SK-N-SH (cell line): ENCODE measurements at regions not wholly inside any gene's neighbourhood (a gene's known extent, or its start where the extent isn't known, plus 50 kb on each side); places are given as distances from the start of the nearest gene placed in this dataset.

Source experiments
- CTCF ChIA-PET: fragments of 300-600, 350-600 bp; formaldehyde crosslinking; extraction: SDS; loops from one replicate; lab custom pipeline; 2021; lab: Yijun Ruan, JAX
- POLR2A ChIA-PET: fragments of 350-600 bp; sonication (Branson Sonifier 250); formaldehyde crosslinking; extraction: SDS; loops from one replicate; lab custom pipeline; 2020; ENCODE audit warnings: antibody characterized with exemption, inconsistent platforms; lab: Yijun Ruan, JAX
- DNase-seq: peaks from one replicate; pipeline ENCODE4 v3.0.0; 2012
- H2AFZ ChIP-seq: fragments of 200-600 bp; sonication (generic); 2 replicates; pipeline ENCODE4 v1.8.1; 2016; ENCODE audit warnings: antibody characterized with exemption, mild to moderate bottlenecking, low read depth
- H3F3A ChIP-seq: fragments of 200-600 bp; sonication (generic); replicated peaks from 2 replicates; pipeline ENCODE3; 2016; ENCODE audit warnings: antibody characterized with exemption, mild to moderate bottlenecking; ENCODE audit not compliant: insufficient read depth
- H3K27ac ChIP-seq, 2 experiments: fragments of 200-500 bp in 1 of 2; fragments of 200-600 bp in 1 of 2; sonication (Bioruptor generic) in 1 of 2; sonication (generic), shearing (Covaris generic) in 1 of 2; 2 replicates each; pipeline versions ENCODE4 v1.5.1 to v1.6.1; 2014 to 2016; ENCODE audit warnings: low read depth in 2 of 2, inconsistent platforms in 1 of 2, low read length in 1 of 2, mild to moderate bottlenecking in 1 of 2, mixed read lengths in 1 of 2
- H3K27me3 ChIP-seq: fragments of 200-600 bp; sonication (generic), shearing (Covaris generic); 2 replicates; pipeline ENCODE4 v1.6.1; 2016; ENCODE audit warnings: mixed run types; ENCODE audit not compliant: insufficient read depth
- H3K36me3 ChIP-seq, 2 experiments: fragments of 200-500 bp in 1 of 2; fragments of 200-600 bp in 1 of 2; sonication (Bioruptor generic) in 1 of 2; sonication (generic) in 1 of 2; replicated peaks in 1 of 2; 2 replicates each; pipeline versions ENCODE3 to v1.5.1; 2014 to 2016; ENCODE audit warnings: low read length in 1 of 2, mild to moderate bottlenecking in 1 of 2; ENCODE audit not compliant: insufficient read depth in 2 of 2, control insufficient read depth in 1 of 2
- H3K4me1 ChIP-seq, 2 experiments: fragments of 200-500 bp in 1 of 2; fragments of 200-600 bp in 1 of 2; sonication (Bioruptor generic) in 1 of 2; sonication (generic), shearing (Covaris generic) in 1 of 2; 2 replicates each; pipeline versions ENCODE4 v1.5.1 to v1.6.1; 2014 to 2016; ENCODE audit warnings: low read depth in 1 of 2, low read length in 1 of 2, mixed run types in 1 of 2; ENCODE audit not compliant: insufficient read depth in 2 of 2, control insufficient read depth in 1 of 2
- H3K4me2 ChIP-seq: fragments of 200-600 bp; sonication (generic), shearing (Covaris generic); 2 replicates; pipeline ENCODE4 v1.6.1; 2017; ENCODE audit warnings: mixed run types
- H3K4me3 ChIP-seq, 2 experiments: fragments of 200-500 bp in 1 of 2; fragments of 200-600 bp in 1 of 2; sonication (Bioruptor generic) in 1 of 2; sonication (generic), shearing (Covaris generic) in 1 of 2; 2 replicates each; pipeline versions ENCODE4 v1.5.1 to v1.8.1; 2014 to 2016; ENCODE audit warnings: low read depth in 2 of 2, inconsistent platforms in 1 of 2, low read length in 1 of 2, mild to moderate bottlenecking in 1 of 2, mixed read lengths in 1 of 2, moderate library complexity in 1 of 2
- H3K79me2 ChIP-seq: fragments of 200-600 bp; sonication (generic); 2 replicates; pipeline ENCODE4 v1.8.1; 2017; ENCODE audit warnings: mild to moderate bottlenecking; ENCODE audit not compliant: insufficient read depth
- H3K9ac ChIP-seq: fragments of 200-600 bp; sonication (generic); 2 replicates; pipeline ENCODE4 v1.6.1; 2017; ENCODE audit warnings: mixed run types
- H3K9me2 ChIP-seq: fragments of 200-600 bp; sonication (generic); 2 replicates; pipeline ENCODE4 v1.6.1; 2017; ENCODE audit warnings: mixed run types
- H3K9me3 ChIP-seq: fragments of 200-600 bp; sonication (generic); 2 replicates; pipeline ENCODE4 v1.6.1; 2017; ENCODE audit warnings: mixed run types, mild to moderate bottlenecking, moderate library complexity
- H4K20me1 ChIP-seq: fragments of 200-600 bp; sonication (generic); 2 replicates; pipeline ENCODE4 v1.6.1; 2017; ENCODE audit warnings: mild to moderate bottlenecking, mixed run types; ENCODE audit not compliant: insufficient read depth
- CHD2 ChIP-seq: fragments of 150-350 bp; IDR thresholded peaks from 2 replicates; pipeline ENCODE4 v1.6.1; 2018; ENCODE audit warnings: low read length; ENCODE audit not compliant: partially characterized antibody
- ELF1 ChIP-seq: IDR thresholded peaks from 2 replicates; pipeline ENCODE4 v1.4.0; 2012
- EP300 ChIP-seq, 2 experiments: IDR thresholded peaks; 2 replicates each; pipeline versions ENCODE4 v1.4.0 to v1.6.1; 2012; ENCODE audit warnings: borderline replicate concordance in 1 of 2, low read depth in 1 of 2, low read length in 1 of 2
- EZH2phosphoT487 ChIP-seq: fragments of 200-600 bp; sonication (generic); IDR thresholded peaks from 2 replicates; pipeline ENCODE4 v1.6.1; 2017; ENCODE audit warnings: low read depth, mixed run types, mild to moderate bottlenecking, antibody characterized with exemption, moderate library complexity, borderline replicate concordance
- IRF3 ChIP-seq: fragments of 150-350 bp; IDR thresholded peaks from 2 replicates; pipeline ENCODE4 v1.6.1; 2016; ENCODE audit warnings: mild to moderate bottlenecking, low read depth, low read length
- MAX ChIP-seq: IDR thresholded peaks from 2 replicates; pipeline ENCODE4 v1.4.0; 2012; ENCODE audit warnings: low read depth
- MEF2A ChIP-seq: IDR thresholded peaks from 2 replicates; pipeline ENCODE4 v1.4.0; 2012; ENCODE audit warnings: low read depth, borderline replicate concordance
- NFIC ChIP-seq: IDR thresholded peaks from 2 replicates; pipeline ENCODE4 v1.4.0; 2012; ENCODE audit warnings: borderline replicate concordance
- PBX3 ChIP-seq: IDR thresholded peaks from 2 replicates; pipeline ENCODE4; 2012
- POLR2AphosphoS5 ChIP-seq: IDR thresholded peaks from 2 replicates; pipeline ENCODE4 v1.6.1; 2012; ENCODE audit warnings: low read depth, low read length
- RCOR1 ChIP-seq: fragments of 150-350 bp; IDR thresholded peaks from 2 replicates; pipeline ENCODE4 v1.6.1; 2017; ENCODE audit warnings: antibody characterized with exemption, low read length
- RXRA ChIP-seq: IDR thresholded peaks from 2 replicates; pipeline ENCODE4 v1.4.0; 2012; ENCODE audit warnings: low read depth, mild to moderate bottlenecking, borderline replicate concordance
- SIN3A ChIP-seq: IDR thresholded peaks from 2 replicates; pipeline ENCODE4 v1.6.1; 2012; ENCODE audit warnings: low read depth, mild to moderate bottlenecking, low read length, moderate library complexity, borderline replicate concordance
- TAF1 ChIP-seq: IDR thresholded peaks from 2 replicates; pipeline ENCODE4 v1.6.1; 2012; ENCODE audit warnings: low read depth, mild to moderate bottlenecking, low read length, moderate library complexity, borderline replicate concordance
- TCF12 ChIP-seq: IDR thresholded peaks from 2 replicates; pipeline ENCODE4 v1.4.0; 2012
- TEAD4 ChIP-seq: IDR thresholded peaks from 2 replicates; pipeline ENCODE4 v1.4.0; 2012; ENCODE audit warnings: mild to moderate bottlenecking, borderline replicate concordance; ENCODE audit not compliant: insufficient read depth
- USF1 ChIP-seq: IDR thresholded peaks from 2 replicates; pipeline ENCODE4 v1.4.0; 2012; ENCODE audit warnings: low read depth, borderline replicate concordance
- USF2 ChIP-seq: fragments of 150-350 bp; IDR thresholded peaks from 2 replicates; pipeline ENCODE4 v1.6.1; 2017; ENCODE audit warnings: antibody characterized with exemption, low read length, low read depth, borderline replicate concordance
- WGBS: methylation state at CpG from one replicate; pipeline ENCODE4 v1.1.6; 2017; ENCODE audit warnings: low lambda C conversion rate; 5-methylcytosine and 5-hydroxymethylcytosine counted together

GRCh38 chr12:24081606-24082005 lies 132.1 kb upstream of the SOX5 start:
- Histone ChIP-seq H3K4me1 (no peaks in the 10 kb centered on the region; a peak in 1 of 4 replicates), H3F3A (no peaks in the 10 kb centered on the region), H3K36me3 (no peaks in the 10 kb centered on the region), H3K4me2 (no peak overlapping the region), H3K9me2 (no peaks in the 10 kb centered on the region), H3K27me3 (no peaks in the 10 kb centered on the region), H3K9me3 (no peaks in the 10 kb centered on the region), H4K20me1 (no peaks in the 10 kb centered on the region), H3K4me3 (no peak overlapping the region), H3K79me2 (no peaks in the 10 kb centered on the region), H3K9ac (no peak overlapping the region), H3K27ac (no peak overlapping the region), H2AFZ (no peak overlapping the region)
- no peak for TF ChIP-seq USF1
- no peak for TF ChIP-seq USF2
- TF ChIP-seq MEF2A = no peak
- no peak for TF ChIP-seq NFIC
- TF ChIP-seq ELF1 = no peak
- WGBS = 41% methylated on average over 7 of the region's 7 CpGs
- POLR2A ChIA-PET = no interaction called here
- DNase-seq = no peak
- CTCF ChIA-PET = no interaction called here

- Histone ChIP-seq H3K9me2 (no peaks in the 10 kb centered on the region), H3K9me3 (no peaks in the 10 kb centered on the region), H3K27me3 (no peaks in the 10 kb centered on the region), H2AFZ (no peak overlapping the region), H3K4me3 (no peak overlapping the region), H3F3A (no peaks in the 10 kb centered on the region), H4K20me1 (no peaks in the 10 kb centered on the region), H3K4me1 (no peaks in the 10 kb centered on the region; a peak in 1 of 4 replicates), H3K9ac (no peak overlapping the region), H3K4me2 (no peak overlapping the region), H3K79me2 (no peaks in the 10 kb centered on the region), H3K27ac (no peak overlapping the region), H3K36me3 (no peaks in the 10 kb centered on the region)
- DNase-seq = no peak
- 36% methylated on average over 4 of the region's 4 CpGs for WGBS
- peak; percentile 72 for TF ChIP-seq PBX3
- 0 out of 2 replicates have a peak, but pooled peaks have one; percentile 19 for TF ChIP-seq POLR2AphosphoS5
- 0 out of 2 replicates have a peak, but pooled peaks have one; percentile 12 for TF ChIP-seq TEAD4
- TF ChIP-seq NFIC = peak; percentile 16; the same call in 1 of the 2 replicates
- 0 out of 4 replicates have a peak, but pooled peaks of 1 of the 2 experiments have one; percentile 26 for TF ChIP-seq EP300 (IDR thresholded peaks at IDR 0.05; ENCODE audit: borderline replicate concordance in 1 of 2, low read depth in 1 of 2, low read length in 1 of 2)
- TF ChIP-seq SIN3A = no peak
- no peak for TF ChIP-seq TAF1
- peak; percentile 69 for TF ChIP-seq TCF12
- no peak for TF ChIP-seq MAX
- peak; percentile 11; the same call in 1 of the 2 replicates for TF ChIP-seq RCOR1
- no peak for TF ChIP-seq EZH2phosphoT487
- no peak for TF ChIP-seq IRF3
- TF ChIP-seq CHD2 = no peak
- no peak for TF ChIP-seq RXRA
- no peak for TF ChIP-seq USF1
- ChIA-PET POLR2A (no interaction called here), CTCF (interaction anchor here (0.6 to 0.9 kb wide), 2 partner anchors 875 to 1862 kb away, joined by 3 read pairs; no protein-coding TSS in a partner anchor)
Observed at GRCh38 chr12:24081092-24081529, 131.6 kb upstream of the SOX5 start.
